ENCODE measurements at regions not wholly inside any gene's neighbourhood (a gene's known extent, or its start where the extent isn't known, plus 50 kb on each side); places are given as distances from the start of the nearest gene placed in this dataset.

DNA sequence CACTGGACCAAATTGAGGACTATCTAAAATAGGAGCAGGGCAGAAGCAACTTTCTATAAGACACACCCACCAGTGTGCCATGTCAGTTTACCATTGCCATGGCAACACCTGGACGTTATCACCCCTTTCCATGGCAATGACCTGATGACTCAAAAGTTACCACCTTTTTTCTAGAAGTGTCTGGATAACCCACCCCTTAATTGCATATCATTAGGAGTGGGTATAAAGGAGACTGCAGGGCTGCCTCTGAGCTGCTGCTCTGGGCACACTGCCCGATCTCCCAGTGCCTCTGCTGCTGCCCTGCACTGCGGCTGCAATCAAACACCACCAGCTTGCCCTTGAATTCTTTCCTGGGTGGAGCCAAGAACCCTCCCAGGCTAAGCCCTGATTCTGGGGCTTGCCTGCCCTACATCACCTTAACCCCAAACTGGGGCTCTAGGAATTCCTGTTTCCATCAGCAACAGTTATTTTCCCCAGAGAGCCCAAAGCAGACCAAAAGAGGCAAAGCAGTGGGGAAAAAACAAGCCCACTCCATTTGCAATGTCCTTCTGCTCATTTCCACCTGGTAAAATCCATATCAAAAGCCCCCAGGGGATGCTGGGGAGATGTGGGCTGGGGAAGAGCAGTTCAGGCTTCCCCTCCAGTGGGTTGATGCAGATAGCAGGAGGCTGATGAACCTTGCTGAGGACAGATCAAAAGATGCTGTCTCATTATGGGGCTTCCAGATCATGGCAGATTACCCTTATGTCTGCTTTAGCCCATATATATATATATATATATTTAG, 129.5 kb upstream of the NCOR2 start:
- TF ChIP-seq, protein P1, sequence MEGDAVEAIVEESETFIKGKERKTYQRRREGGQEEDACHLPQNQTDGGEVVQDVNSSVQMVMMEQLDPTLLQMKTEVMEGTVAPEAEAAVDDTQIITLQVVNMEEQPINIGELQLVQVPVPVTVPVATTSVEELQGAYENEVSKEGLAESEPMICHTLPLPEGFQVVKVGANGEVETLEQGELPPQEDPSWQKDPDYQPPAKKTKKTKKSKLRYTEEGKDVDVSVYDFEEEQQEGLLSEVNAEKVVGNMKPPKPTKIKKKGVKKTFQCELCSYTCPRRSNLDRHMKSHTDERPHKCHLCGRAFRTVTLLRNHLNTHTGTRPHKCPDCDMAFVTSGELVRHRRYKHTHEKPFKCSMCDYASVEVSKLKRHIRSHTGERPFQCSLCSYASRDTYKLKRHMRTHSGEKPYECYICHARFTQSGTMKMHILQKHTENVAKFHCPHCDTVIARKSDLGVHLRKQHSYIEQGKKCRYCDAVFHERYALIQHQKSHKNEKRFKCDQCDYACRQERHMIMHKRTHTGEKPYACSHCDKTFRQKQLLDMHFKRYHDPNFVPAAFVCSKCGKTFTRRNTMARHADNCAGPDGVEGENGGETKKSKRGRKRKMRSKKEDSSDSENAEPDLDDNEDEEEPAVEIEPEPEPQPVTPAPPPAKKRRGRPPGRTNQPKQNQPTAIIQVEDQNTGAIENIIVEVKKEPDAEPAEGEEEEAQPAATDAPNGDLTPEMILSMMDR (conservative IDR thresholded peaks at IDR 0.05) = no peak
- no peak for TF ChIP-seq EZH2 (IDR thresholded peaks at IDR 0.05; ENCODE audit: low read depth)
